DND-41 (cell line): ENCODE measurements at regions not wholly inside any gene's neighbourhood (a gene's known extent, or its start where the extent isn't known, plus 50 kb on each side); places are given as distances from the start of the nearest gene placed in this dataset.

ENCODE experiments used
- ATAC-seq: fragments of 200-7000 bp; cut with Tn5 transposase; 3 replicates; pipeline ENCODE4 v1.9.1; 2021; ENCODE audit warnings: low read depth; ENCODE audit not compliant: insufficient read depth
- DNase-seq: peaks from one replicate; pipeline ENCODE4 v3.0.0-alpha.2; 2020
- H2AFZ ChIP-seq: 2 replicates; pipeline ENCODE4 v1.6.0; 2012; ENCODE audit warnings: low read depth, low read length
- H3K27ac ChIP-seq: 2 replicates; pipeline ENCODE4 v1.5.1; 2012; ENCODE audit warnings: low read length, inconsistent platforms
- H3K27me3 ChIP-seq: fragments of 200-600 bp; sonication (generic); 2 replicates; pipeline ENCODE4 v1.6.0; 2012; ENCODE audit warnings: low read length, mild to moderate bottlenecking, inconsistent platforms; ENCODE audit not compliant: insufficient read depth, poor library complexity
- H3K36me3 ChIP-seq: 2 replicates; pipeline ENCODE4 v1.5.1; 2012; ENCODE audit warnings: low read length, inconsistent platforms; ENCODE audit not compliant: insufficient read depth
- H3K4me1 ChIP-seq: 2 replicates; pipeline ENCODE4 v1.5.1; 2012; ENCODE audit warnings: mild to moderate bottlenecking, low read length; ENCODE audit not compliant: insufficient read depth
- H3K4me2 ChIP-seq: 2 replicates; pipeline ENCODE4 v1.6.0; 2012; ENCODE audit warnings: mild to moderate bottlenecking, moderate library complexity, low read length, inconsistent platforms; ENCODE audit not compliant: insufficient read depth
- H3K4me3 ChIP-seq, 2 experiments: fragments of 200-600 bp in 1 of 2; shearing (Covaris generic) in 1 of 2; 2 replicates each; pipeline ENCODE4 v1.5.1; 2012 to 2016; ENCODE audit warnings: inconsistent platforms in 2 of 2, low read length in 2 of 2, mild to moderate bottlenecking in 2 of 2, low read depth in 1 of 2, moderate library complexity in 1 of 2
- H3K79me2 ChIP-seq: 2 replicates; pipeline ENCODE4 v1.6.0; 2012; ENCODE audit warnings: low read length, inconsistent platforms; ENCODE audit not compliant: insufficient read depth
- H3K9ac ChIP-seq: 2 replicates; pipeline ENCODE4 v1.6.0; 2012; ENCODE audit warnings: low read depth, mild to moderate bottlenecking, inconsistent platforms, low read length, moderate library complexity
- H3K9me3 ChIP-seq: 2 replicates; pipeline ENCODE4 v1.5.1; 2012; ENCODE audit warnings: low read length, moderate library complexity, mild to moderate bottlenecking, inconsistent platforms; ENCODE audit not compliant: insufficient read depth, severe bottlenecking
- H4K20me1 ChIP-seq: 2 replicates; pipeline ENCODE4 v1.6.0; 2012; ENCODE audit warnings: low read length; ENCODE audit not compliant: insufficient read depth
- EZH2 ChIP-seq: IDR thresholded peaks from 3 replicates; pipeline ENCODE4 v1.6.1; 2012; ENCODE audit warnings: borderline replicate concordance, low read depth, mild to moderate bottlenecking, moderate library complexity, low read length, inconsistent platforms; ENCODE audit not compliant: severe bottlenecking
- TF ChIP-seq, protein P1 (sequence below): IDR thresholded peaks from 2 replicates; pipeline ENCODE4 v1.5.1; 2012; ENCODE audit warnings: borderline replicate concordance, low read length, moderate library complexity, mild to moderate bottlenecking; ENCODE audit not compliant: poor library complexity, severe bottlenecking; ENCODE audit errors: extremely low read depth

DNA sequence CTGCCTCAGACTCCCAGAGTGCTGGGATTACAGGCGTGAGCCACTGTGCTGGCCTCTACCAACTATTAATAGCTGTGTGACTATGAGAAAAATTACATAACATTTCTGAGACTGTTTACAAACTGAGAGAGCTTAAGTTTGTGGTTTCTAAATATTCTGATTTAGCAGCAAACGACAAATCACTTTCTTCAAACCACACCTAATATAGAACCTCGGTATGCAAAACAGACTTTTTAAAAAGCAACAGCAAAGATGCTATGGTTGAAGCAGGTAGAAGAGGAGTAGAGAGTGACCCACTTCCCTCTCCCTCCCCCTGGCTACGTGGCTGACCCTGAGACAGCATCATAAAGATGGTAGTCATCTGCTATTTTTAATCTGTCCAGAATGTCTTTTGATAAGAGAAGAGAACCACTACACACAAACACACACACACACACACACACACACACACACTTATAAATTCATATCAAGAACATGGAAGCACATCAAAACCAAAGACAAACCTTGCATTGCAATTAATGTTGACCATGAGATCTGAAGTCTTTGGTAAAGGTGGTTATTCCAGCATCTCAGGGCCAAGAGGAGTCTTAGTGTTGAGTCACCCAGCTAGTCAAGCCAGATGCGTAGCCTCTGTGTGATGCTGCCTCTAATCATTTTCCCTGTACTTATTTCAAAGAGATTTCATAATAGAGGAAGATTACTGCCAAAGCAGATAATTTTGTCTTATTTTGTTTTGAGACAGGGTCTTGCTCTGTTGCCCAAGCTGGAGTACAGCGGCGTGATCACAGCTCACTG is 58.1 kb upstream of the TMEM215 start:
- Histone ChIP-seq H3K36me3 (no peaks in the 10 kb centered on the region), H3K27me3 (no peaks in the 10 kb centered on the region), H4K20me1 (no peaks in the 10 kb centered on the region), H3K9me3 (no peaks in the 10 kb centered on the region), H3K4me2 (no peak overlapping the region), H3K4me3 (no peak overlapping the region), H3K4me1 (no peaks in the 10 kb centered on the region), H3K27ac (no peak overlapping the region), H3K9ac (no peak overlapping the region), H2AFZ (no peak overlapping the region), H3K79me2 (no peaks in the 10 kb centered on the region)
- TF ChIP-seq, protein P1, sequence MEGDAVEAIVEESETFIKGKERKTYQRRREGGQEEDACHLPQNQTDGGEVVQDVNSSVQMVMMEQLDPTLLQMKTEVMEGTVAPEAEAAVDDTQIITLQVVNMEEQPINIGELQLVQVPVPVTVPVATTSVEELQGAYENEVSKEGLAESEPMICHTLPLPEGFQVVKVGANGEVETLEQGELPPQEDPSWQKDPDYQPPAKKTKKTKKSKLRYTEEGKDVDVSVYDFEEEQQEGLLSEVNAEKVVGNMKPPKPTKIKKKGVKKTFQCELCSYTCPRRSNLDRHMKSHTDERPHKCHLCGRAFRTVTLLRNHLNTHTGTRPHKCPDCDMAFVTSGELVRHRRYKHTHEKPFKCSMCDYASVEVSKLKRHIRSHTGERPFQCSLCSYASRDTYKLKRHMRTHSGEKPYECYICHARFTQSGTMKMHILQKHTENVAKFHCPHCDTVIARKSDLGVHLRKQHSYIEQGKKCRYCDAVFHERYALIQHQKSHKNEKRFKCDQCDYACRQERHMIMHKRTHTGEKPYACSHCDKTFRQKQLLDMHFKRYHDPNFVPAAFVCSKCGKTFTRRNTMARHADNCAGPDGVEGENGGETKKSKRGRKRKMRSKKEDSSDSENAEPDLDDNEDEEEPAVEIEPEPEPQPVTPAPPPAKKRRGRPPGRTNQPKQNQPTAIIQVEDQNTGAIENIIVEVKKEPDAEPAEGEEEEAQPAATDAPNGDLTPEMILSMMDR: no peak
- TF ChIP-seq EZH2: no peak
- ATAC-seq (no peak), DNase-seq (no peak)

GRCh38 chr9:32728181-32728580 is 55.2 kb upstream of the TMEM215 start:
- no peak overlapping the region for H3K4me2 ChIP-seq

More at GRCh38 chr9:32728181-32728580, 55.2 kb upstream of the TMEM215 start:
- Histone ChIP-seq H3K79me2 (no peaks in the 10 kb centered on the region), H3K27me3 (no peaks in the 10 kb centered on the region), H3K27ac (no peak overlapping the region), H3K9me3 (no peaks in the 10 kb centered on the region), H2AFZ (no peak overlapping the region), H3K4me1 (no peaks in the 10 kb centered on the region), H3K36me3 (no peaks in the 10 kb centered on the region), H4K20me1 (no peaks in the 10 kb centered on the region), H3K9ac (no peak overlapping the region), H3K4me3 (no peak overlapping the region)
- DNase-seq: no peak
- ATAC-seq: no peak
- TF ChIP-seq EZH2: no peak
- TF ChIP-seq, protein P1: no peak
